ENCODE measurements at regions not wholly inside any gene's neighbourhood (a gene's known extent, or its start where the extent isn't known, plus 50 kb on each side); places are given as distances from the start of the nearest gene placed in this dataset.

DNA sequence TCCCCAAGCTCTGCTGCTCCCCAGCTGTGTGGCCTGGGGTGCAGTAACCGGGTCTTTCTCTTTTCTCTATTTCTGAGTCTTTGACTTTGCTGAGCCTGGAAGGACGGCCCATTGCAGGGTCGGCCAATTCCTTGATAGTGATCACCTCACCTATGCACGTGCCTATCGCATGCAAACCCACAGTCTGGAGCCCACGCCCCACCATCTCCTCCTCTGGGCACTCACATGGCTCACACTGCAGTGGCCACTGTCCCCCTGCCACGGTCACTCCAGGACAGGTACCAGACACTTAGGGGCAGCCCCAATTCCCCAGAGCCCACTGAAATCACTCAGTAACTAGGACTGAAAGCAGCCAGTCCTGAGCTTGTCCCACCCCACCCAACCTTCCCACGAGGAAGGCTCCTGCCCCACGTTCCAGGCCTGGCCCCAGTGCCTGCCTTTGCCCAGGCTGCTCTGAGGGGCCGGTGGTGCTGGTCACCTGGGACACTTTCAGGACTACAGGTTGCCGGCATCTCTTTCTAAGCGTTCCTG lies 137.6 kb downstream of the TEX29 start:
- peaks cover 10% of the 10 kb centered on the region for H3K9me3 ChIP-seq (ENCODE audit: control insufficient read depth, insufficient read depth, low read depth, low read length)
- no peak overlapping the region for H3K27ac ChIP-seq (ENCODE audit: low read depth, low read length)
- no peaks in the 10 kb centered on the region for H3K36me3 ChIP-seq (ENCODE audit: control insufficient read depth, insufficient read depth, low read length)
- no peaks in the 10 kb centered on the region for H3K4me1 ChIP-seq (ENCODE audit: control insufficient read depth, insufficient read depth, low read length)
- H3K4me3 ChIP-seq (ENCODE audit: low read depth, low read length) = no peak overlapping the region
- H3K27me3 ChIP-seq (ENCODE audit: control insufficient read depth, insufficient read depth, low read length) = peaks cover 5% of the 10 kb centered on the region; the same call in 1 of the 2 replicates
- H3K9ac ChIP-seq (ENCODE audit: low read length) = no peak overlapping the region

DNA sequence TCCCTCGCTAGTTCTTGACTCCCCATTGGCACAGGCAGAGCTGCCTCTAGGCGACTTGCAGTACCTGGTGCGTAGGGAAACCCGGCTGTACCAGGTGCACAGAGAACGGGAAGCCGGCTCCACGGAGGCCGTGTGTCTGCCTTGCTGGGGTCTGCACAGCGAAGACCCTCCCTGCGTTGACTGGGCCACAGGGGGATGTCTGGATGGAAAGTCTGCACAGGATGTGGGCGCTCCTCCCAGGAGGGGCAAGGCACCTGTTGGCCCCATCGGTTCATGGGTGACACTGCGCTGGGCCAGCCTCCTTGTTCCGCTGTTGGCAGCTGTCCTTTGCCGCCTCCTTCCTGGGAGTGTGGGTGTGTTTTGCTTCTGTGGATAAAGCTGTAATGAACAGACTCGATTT lies 138.3 kb downstream of the TEX29 start:
- H3K27ac ChIP-seq (ENCODE audit: low read depth, low read length) = no peak overlapping the region
- H3K36me3 ChIP-seq (ENCODE audit: control insufficient read depth, insufficient read depth, low read length) = no peaks in the 10 kb centered on the region
- H3K4me3 ChIP-seq (ENCODE audit: low read depth, low read length) = no peak overlapping the region
- H3K4me1 ChIP-seq (ENCODE audit: control insufficient read depth, insufficient read depth, low read length) = no peaks in the 10 kb centered on the region
- no peak overlapping the region for H3K9ac ChIP-seq (ENCODE audit: low read length)
- H3K9me3 ChIP-seq (ENCODE audit: control insufficient read depth, insufficient read depth, low read depth, low read length) = peaks cover 10% of the 10 kb centered on the region
- peaks cover 5% of the 10 kb centered on the region; the same call in 1 of the 2 replicates for H3K27me3 ChIP-seq (ENCODE audit: control insufficient read depth, insufficient read depth, low read length)

DNA sequence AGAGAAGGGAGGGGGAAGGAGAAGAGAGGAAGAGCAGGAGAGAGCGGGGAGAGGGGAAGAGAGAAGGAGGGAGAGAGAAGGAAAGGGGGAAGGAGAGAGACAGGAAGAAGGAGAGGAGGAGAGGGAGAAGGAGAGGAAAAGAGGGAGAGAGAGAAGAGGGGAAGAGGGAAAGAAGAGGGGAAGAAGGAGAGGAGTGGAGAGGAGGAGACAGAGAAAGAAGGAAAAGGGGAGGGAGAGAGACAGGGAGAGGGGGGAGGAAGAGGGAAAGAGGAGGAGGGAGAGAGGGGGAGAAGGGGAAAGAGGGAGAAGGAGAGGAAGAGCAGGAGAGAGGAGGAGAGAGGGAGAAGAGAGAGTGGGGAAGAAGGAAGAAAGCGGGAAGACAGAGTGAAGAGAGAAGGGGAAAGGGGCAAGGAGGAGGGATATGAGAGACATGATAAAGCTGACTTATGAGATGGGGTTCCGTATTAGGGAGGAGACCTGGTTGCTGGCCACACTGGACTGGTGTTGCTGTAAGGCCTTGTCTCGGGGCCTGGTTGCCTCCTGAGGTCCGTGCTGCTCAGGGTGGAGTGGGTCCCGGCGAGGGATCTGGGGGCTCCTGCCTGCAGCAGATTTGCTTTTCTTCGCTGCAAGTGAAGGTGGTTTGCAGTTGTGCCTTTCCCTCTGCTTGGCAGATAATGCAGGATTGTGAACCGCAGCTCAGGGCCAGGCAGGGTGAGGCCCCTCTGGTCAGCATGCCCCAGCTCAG lies 139.5 kb downstream of the TEX29 start:
- no peaks in the 10 kb centered on the region for H3K4me1 ChIP-seq (ENCODE audit: control insufficient read depth, insufficient read depth, low read length)
- no peak overlapping the region for H3K4me3 ChIP-seq (ENCODE audit: low read depth, low read length)
- peaks cover 10% of the 10 kb centered on the region for H3K9me3 ChIP-seq (ENCODE audit: control insufficient read depth, insufficient read depth, low read depth, low read length)
- peaks cover 7% of the 10 kb centered on the region; the same call in 1 of the 2 replicates for H3K27me3 ChIP-seq (ENCODE audit: control insufficient read depth, insufficient read depth, low read length)
- no peak overlapping the region for H3K27ac ChIP-seq (ENCODE audit: low read depth, low read length)
- no peaks in the 10 kb centered on the region for H3K36me3 ChIP-seq (ENCODE audit: control insufficient read depth, insufficient read depth, low read length)
- H3K9ac ChIP-seq (ENCODE audit: low read length) = no peak overlapping the region

DNA sequence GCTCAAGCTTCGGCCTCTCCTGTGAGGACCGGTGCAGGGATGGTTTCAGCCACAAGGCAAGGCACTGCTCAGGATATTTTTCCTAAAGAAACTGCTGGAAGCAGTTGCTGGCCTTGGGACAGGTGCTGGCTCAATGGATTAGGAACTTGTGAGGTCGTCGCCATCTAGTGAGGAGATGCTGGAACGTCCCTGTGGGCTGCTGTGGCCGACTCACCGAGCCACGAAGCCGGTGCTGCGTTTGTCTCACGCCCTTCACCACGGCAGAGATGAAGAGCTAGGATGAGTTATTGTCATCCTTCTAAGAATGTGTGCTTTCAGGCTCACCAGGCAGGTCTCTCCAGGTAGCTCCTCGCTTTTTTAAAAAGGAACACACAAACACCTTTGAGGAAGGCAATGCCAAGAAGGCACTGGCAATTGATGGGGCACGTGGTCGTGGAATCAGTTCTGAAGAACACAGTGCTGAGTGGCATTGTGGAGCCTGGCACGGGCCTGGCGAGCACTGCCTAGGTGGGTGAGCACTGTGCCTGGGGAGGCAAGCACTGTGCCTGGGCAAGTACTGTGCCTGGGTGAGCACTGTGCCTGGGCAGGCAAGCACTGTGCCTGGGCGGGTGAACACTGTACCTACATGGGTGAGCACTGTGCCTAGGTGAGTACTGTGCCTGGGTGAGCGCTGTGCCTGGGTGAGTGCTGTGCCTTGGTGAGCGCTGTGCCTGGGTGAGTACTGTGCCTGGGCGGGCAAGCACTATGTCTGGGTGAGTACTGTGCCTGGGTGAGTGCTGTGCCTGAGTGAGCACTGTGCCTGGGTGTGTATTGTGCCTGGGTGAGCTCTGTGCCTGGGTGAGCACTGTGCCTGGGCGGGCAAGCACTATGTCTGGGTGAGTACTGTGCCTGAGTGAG lies 140.4 kb downstream of the TEX29 start:
- H3K27ac ChIP-seq (ENCODE audit: low read depth, low read length) = no peak overlapping the region
- H3K4me1 ChIP-seq (ENCODE audit: control insufficient read depth, insufficient read depth, low read length) = no peaks in the 10 kb centered on the region
- H3K4me3 ChIP-seq (ENCODE audit: low read depth, low read length) = no peak overlapping the region
- H3K27me3 ChIP-seq (ENCODE audit: control insufficient read depth, insufficient read depth, low read length) = peaks cover 7% of the 10 kb centered on the region; the same call in 1 of the 2 replicates
- H3K36me3 ChIP-seq (ENCODE audit: control insufficient read depth, insufficient read depth, low read length) = no peaks in the 10 kb centered on the region
- H3K9me3 ChIP-seq (ENCODE audit: control insufficient read depth, insufficient read depth, low read depth, low read length) = peaks cover 10% of the 10 kb centered on the region
- no peak overlapping the region for H3K9ac ChIP-seq (ENCODE audit: low read length)

DNA sequence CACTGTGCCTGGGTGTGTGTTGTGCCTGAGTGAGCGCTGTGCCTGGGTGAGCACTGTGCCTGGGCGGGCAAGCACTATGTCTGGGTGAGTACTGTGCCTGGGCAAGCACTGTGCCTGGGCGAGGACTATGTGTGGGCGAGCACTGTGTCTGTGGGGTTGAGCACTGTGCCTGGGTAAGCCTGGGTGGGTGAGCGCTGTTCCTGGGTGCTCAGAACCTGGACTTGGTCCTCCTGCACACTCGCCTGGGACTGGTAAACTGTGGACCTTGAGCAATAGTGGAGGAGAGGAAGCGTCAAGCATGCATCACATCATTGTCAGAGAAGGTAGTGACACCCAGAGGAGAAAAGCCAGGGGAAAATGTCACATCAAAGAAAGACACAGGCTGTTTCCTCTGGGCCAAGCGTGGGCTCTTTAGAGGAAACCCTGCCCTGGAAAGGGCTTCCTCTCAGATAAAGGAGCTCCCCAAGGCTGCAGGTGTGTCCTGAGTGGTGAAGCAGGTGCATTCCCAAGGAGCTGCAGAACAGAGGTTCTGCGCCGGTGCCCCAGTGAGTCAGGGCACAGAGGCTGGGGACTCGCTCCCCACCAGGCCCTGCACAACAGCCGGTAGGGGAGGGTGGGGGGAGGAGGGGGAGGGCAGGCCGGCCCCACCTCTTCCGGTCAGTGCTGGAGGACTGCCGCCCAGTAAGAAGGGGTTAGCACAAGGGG lies 141.2 kb downstream of the TEX29 start:
- peaks cover 4% of the 10 kb centered on the region for H3K9me3 ChIP-seq (ENCODE audit: control insufficient read depth, insufficient read depth, low read depth, low read length)
- no peak overlapping the region for H3K27ac ChIP-seq (ENCODE audit: low read depth, low read length)
- no peaks in the 10 kb centered on the region for H3K36me3 ChIP-seq (ENCODE audit: control insufficient read depth, insufficient read depth, low read length)
- peaks cover 7% of the 10 kb centered on the region; the same call in 1 of the 2 replicates for H3K27me3 ChIP-seq (ENCODE audit: control insufficient read depth, insufficient read depth, low read length)
- H3K4me1 ChIP-seq (ENCODE audit: control insufficient read depth, insufficient read depth, low read length) = no peaks in the 10 kb centered on the region
- H3K4me3 ChIP-seq (ENCODE audit: low read depth, low read length) = no peak overlapping the region
- no peak overlapping the region for H3K9ac ChIP-seq (ENCODE audit: low read length)

DNA sequence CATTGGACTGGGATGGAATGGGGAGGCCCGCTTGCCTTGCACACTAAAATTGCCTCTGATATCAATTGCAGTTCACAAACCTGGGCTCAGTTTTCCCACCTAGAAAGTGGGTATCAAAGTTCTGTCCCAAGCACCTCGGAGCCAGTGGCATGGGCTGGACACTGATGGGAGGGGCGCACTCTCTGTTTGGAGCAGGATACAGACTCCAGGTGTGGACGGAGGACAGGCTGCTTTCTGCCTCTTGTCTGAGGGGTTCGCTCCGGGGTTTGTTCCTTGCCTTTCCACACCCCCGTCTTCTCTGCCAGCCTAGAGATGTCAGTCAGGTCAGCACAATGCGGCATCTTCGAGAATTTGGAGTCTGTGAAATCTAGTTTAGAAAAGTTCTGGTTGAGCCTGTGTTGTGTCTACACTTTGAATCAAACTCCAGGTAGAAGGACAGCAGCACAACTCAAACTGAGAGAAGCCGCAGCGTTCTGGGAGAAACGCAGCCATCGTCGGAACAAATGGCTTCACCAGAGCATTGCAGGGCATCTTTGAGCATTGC lies 141.9 kb downstream of the TEX29 start:
- H3K9ac ChIP-seq (ENCODE audit: low read length) = no peak overlapping the region
- H3K27ac ChIP-seq (ENCODE audit: low read depth, low read length) = no peak overlapping the region
- H3K27me3 ChIP-seq (ENCODE audit: control insufficient read depth, insufficient read depth, low read length) = peaks cover 7% of the 10 kb centered on the region; the same call in 1 of the 2 replicates
- H3K4me1 ChIP-seq (ENCODE audit: control insufficient read depth, insufficient read depth, low read length) = no peaks in the 10 kb centered on the region
- H3K36me3 ChIP-seq (ENCODE audit: control insufficient read depth, insufficient read depth, low read length) = no peaks in the 10 kb centered on the region
- H3K4me3 ChIP-seq (ENCODE audit: low read depth, low read length) = no peak overlapping the region
- no peaks in the 10 kb centered on the region for H3K9me3 ChIP-seq (ENCODE audit: control insufficient read depth, insufficient read depth, low read depth, low read length)

DNA sequence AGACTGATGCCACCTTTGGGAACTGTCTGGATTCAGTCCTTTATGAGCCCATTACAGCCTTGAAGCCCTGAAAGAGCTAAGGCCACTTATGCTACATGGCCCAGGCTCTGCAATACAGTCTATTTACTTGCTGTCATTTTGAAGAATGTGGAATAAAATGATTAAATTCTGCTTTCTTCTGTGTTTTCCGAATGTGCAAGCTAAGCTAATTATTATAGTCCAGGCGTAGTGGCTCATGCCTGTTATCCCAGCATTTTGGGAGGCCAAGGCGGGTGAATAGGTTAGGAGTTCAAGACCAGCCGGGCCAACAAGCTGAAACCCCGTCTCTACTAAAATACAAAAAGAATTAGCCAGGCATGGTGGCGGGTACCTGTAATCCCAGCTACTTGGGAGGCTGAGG lies 142.5 kb downstream of the TEX29 start:
- Histone ChIP-seq H3K36me3 (ENCODE audit: control insufficient read depth, insufficient read depth, low read length) (no peaks in the 10 kb centered on the region), H3K9ac (ENCODE audit: low read length) (no peak overlapping the region), H3K27me3 (ENCODE audit: control insufficient read depth, insufficient read depth, low read length) (peaks cover 7% of the 10 kb centered on the region; the same call in 1 of the 2 replicates), H3K9me3 (ENCODE audit: control insufficient read depth, insufficient read depth, low read depth, low read length) (no peaks in the 10 kb centered on the region), H3K4me1 (ENCODE audit: control insufficient read depth, insufficient read depth, low read length) (no peaks in the 10 kb centered on the region), H3K27ac (ENCODE audit: low read depth, low read length) (no peak overlapping the region), H3K4me3 (ENCODE audit: low read depth, low read length) (no peak overlapping the region)

DNA sequence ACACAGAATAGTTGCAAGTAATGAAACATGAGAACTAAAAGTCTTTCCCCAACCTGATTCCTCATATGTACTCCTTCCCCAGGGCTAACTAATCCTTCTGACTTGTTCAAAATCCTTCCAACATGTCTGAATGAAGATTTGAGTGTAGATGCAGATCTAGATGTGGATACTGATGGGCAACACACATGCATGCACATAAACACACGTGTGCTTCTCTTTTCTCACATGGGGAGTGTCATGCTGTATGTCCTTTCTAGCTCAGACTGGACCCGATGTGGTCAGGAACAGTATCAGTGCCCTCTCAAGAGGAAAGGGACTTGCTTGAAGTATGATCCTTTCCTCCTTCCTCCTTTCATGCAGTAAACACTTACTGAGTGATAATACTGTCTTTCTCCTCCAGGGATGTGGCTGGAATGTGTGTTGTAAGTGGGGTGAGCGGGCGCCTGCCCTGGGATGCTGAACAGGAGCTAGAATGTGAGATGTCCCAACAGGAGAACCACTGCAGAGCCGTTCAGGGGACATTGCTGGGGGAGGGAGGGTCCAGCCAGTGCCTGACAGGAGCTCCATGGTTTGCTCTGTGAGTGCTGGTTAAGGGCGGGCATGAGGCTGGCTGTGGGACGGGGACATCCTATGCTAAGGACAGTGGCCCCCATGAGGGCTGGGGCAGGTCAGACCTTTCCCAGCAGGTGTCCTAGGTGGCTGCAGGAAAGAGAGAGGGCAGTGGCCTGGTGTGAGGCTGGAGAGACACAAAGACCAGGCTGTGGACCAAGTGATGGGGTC lies 146.9 kb downstream of the TEX29 start:
- H3K27me3 ChIP-seq (ENCODE audit: control insufficient read depth, insufficient read depth, low read length) = peaks cover 2% of the 10 kb centered on the region; the same call in 1 of the 2 replicates
- no peaks in the 10 kb centered on the region for H3K9me3 ChIP-seq (ENCODE audit: control insufficient read depth, insufficient read depth, low read depth, low read length)
- no peak overlapping the region for H3K4me3 ChIP-seq (ENCODE audit: low read depth, low read length)
- H3K36me3 ChIP-seq (ENCODE audit: control insufficient read depth, insufficient read depth, low read length) = no peaks in the 10 kb centered on the region
- H3K27ac ChIP-seq (ENCODE audit: low read depth, low read length) = no peak overlapping the region
- H3K9ac ChIP-seq (ENCODE audit: low read length) = no peak overlapping the region
- H3K4me1 ChIP-seq (ENCODE audit: control insufficient read depth, insufficient read depth, low read length) = no peaks in the 10 kb centered on the region

DNA sequence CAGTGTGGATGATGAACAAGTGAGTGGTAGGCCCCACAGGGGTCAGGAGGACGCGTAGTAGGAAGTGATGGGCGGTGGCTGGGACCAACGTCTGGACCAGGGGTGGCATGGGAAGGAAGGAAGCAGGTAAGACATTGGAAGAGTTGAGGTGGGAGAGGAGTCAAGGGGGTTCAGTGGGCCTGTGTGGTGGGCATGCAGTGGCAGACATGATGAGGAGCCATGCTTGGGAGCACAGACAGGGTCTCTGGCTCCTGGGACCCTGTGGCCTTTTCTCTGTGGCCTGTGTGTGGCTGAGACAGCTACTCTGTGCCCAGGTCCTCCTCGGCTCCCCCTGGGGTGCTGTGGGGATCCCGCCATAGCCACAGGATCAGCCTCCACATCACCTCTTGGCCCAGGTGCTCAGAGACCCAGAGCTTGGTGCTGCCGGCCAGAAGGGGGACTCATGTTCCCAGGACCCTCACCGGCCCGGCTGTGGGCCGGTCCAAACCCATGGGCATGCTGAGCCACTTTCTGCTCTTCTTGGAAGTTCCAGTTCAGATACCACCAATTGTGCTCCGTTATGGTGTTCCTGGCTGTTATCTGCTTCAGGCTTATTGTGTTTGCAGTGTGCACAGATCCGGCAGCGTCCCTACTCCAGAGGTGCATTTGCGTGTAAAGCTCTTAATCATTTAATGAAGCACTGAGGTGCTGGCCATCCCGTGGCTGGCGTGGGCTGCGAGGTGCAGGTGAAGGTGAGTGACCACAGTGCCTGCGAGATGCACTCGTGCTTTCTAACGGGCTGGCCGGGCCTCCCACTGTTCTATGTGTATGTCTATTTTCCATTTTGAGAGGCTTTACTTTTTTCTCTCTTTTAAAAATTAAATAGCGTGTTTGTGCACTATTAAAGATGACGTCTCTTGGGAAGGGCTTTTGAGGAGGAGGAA lies 147.9 kb downstream of the TEX29 start:
- Histone ChIP-seq H3K36me3 (ENCODE audit: control insufficient read depth, insufficient read depth, low read length) (no peaks in the 10 kb centered on the region), H3K27ac (ENCODE audit: low read depth, low read length) (no peak overlapping the region), H3K9ac (ENCODE audit: low read length) (no peak overlapping the region), H3K27me3 (ENCODE audit: control insufficient read depth, insufficient read depth, low read length) (peaks cover 2% of the 10 kb centered on the region; the same call in 1 of the 2 replicates), H3K4me3 (ENCODE audit: low read depth, low read length) (no peak overlapping the region), H3K4me1 (ENCODE audit: control insufficient read depth, insufficient read depth, low read length) (no peaks in the 10 kb centered on the region), H3K9me3 (ENCODE audit: control insufficient read depth, insufficient read depth, low read depth, low read length) (no peaks in the 10 kb centered on the region)
